Neural cell (in vitro differentiated cells): ENCODE measurements at regions not wholly inside any gene's neighbourhood (a gene's known extent, or its start where the extent isn't known, plus 50 kb on each side); places are given as distances from the start of the nearest gene placed in this dataset.

Source experiments
- POLR2AphosphoS5 ChIP-seq: IDR thresholded peaks from 2 replicates; pipeline ENCODE4 v1.6.1; 2012
- TF ChIP-seq, protein P1 (sequence below): fragments of 450-650 bp; IDR thresholded peaks from 2 replicates; pipeline ENCODE4 v1.5.1; 2014; ENCODE audit warnings: antibody characterized with exemption, mild to moderate bottlenecking, moderate library complexity; ENCODE audit not compliant: poor library complexity, severe bottlenecking

DNA sequence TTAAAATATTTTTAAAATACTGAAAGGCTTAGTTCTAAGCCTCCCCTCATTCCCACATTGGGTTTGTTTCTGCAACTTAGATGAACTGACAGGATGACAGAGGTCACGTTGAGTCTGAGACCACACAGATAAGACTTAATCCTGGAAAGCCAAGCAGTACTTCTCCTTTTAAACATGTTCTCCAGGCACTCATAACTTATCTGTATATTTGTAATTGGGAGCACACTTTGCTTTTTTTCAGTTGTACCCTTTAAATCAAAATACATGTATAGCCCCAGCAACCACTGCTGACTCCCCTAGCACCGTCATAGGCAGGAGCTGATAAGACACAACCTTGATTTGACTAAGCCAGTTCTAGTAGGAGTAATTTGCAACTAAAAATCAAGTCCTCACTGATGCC lies 394.8 kb downstream of the PID1 start:
- TF ChIP-seq POLR2AphosphoS5, result no peak
- TF ChIP-seq, protein P1, sequence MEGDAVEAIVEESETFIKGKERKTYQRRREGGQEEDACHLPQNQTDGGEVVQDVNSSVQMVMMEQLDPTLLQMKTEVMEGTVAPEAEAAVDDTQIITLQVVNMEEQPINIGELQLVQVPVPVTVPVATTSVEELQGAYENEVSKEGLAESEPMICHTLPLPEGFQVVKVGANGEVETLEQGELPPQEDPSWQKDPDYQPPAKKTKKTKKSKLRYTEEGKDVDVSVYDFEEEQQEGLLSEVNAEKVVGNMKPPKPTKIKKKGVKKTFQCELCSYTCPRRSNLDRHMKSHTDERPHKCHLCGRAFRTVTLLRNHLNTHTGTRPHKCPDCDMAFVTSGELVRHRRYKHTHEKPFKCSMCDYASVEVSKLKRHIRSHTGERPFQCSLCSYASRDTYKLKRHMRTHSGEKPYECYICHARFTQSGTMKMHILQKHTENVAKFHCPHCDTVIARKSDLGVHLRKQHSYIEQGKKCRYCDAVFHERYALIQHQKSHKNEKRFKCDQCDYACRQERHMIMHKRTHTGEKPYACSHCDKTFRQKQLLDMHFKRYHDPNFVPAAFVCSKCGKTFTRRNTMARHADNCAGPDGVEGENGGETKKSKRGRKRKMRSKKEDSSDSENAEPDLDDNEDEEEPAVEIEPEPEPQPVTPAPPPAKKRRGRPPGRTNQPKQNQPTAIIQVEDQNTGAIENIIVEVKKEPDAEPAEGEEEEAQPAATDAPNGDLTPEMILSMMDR, result no peak
